PC-9 (cell line): ENCODE measurements at regions not wholly inside any gene's neighbourhood (a gene's known extent, or its start where the extent isn't known, plus 50 kb on each side); places are given as distances from the start of the nearest gene placed in this dataset.

Experiments
- BruUV-seq: library from RNA; stranded (reverse); fragments of 400-500 nt; replicated peaks from 2 replicates; lab custom pipeline; 2021; lab: Mats Ljungman, UMichigan
- CTCF ChIA-PET: fragments of 300-600 bp; sonication (Branson Sonifier 250); formaldehyde crosslinking; loops from one replicate; lab custom pipeline; 2022; ENCODE audit warnings: antibody characterized with exemption; lab: Charles Lee
- POLR2A ChIA-PET: fragments of 300-600 bp; sonication (Branson Sonifier 250); formaldehyde crosslinking; loops from one replicate; lab custom pipeline; 2022; ENCODE audit warnings: antibody characterized with exemption; ENCODE audit not compliant: unreplicated experiment; lab: Charles Lee
- DNase-seq, 2 experiments: peaks; one replicate each; pipeline versions ENCODE4 v3.0.0 to v3.0.0-alpha.2; 2015 to 2022; ENCODE audit warnings: mixed read lengths in 1 of 2
- H2AFZ ChIP-seq: fragments of 200-600 bp; sonication (generic); 2 replicates; pipeline ENCODE4 v1.8.1; 2017; ENCODE audit warnings: antibody characterized with exemption
- H3F3A ChIP-seq: fragments of 200-600 bp; sonication (generic); 2 replicates; pipeline ENCODE4 v1.8.1; 2017; ENCODE audit warnings: antibody characterized with exemption, mild to moderate bottlenecking, low read depth; ENCODE audit not compliant: insufficient read depth
- H3K27ac ChIP-seq: fragments of 200-600 bp; sonication (generic); 2 replicates; pipeline ENCODE4 v1.6.1; 2016; ENCODE audit warnings: mixed run types
- H3K27me3 ChIP-seq: fragments of 200-600 bp; sonication (generic); 2 replicates; pipeline ENCODE4 v1.6.1; 2016; ENCODE audit warnings: low read depth, mixed run types; ENCODE audit not compliant: insufficient read depth
- H3K36me3 ChIP-seq: fragments of 200-600 bp; sonication (generic); 2 replicates; pipeline ENCODE4 v1.6.1; 2016; ENCODE audit warnings: low read depth, mixed run types
- H3K4me1 ChIP-seq: fragments of 200-600 bp; sonication (generic); replicated peaks from 2 replicates; pipeline ENCODE4 v1.6.1; 2016; ENCODE audit warnings: mixed run types; ENCODE audit not compliant: insufficient read depth
- H3K4me2 ChIP-seq: fragments of 200-600 bp; sonication (generic); 2 replicates; pipeline ENCODE4 v1.6.1; 2017; ENCODE audit warnings: mixed run types
- H3K4me3 ChIP-seq: fragments of 200-600 bp; sonication (generic); 2 replicates; pipeline ENCODE4 v1.6.1; 2016; ENCODE audit warnings: mixed run types
- H3K79me2 ChIP-seq: fragments of 200-600 bp; sonication (generic); 2 replicates; pipeline ENCODE4 v1.6.1; 2017; ENCODE audit warnings: low read depth, mixed run types
- H3K9me2 ChIP-seq: fragments of 200-600 bp; sonication (generic); 2 replicates; pipeline ENCODE4 v1.8.1; 2017; ENCODE audit warnings: mild to moderate bottlenecking; ENCODE audit not compliant: insufficient read depth
- H3K9me3 ChIP-seq: fragments of 200-600 bp; sonication (generic); 2 replicates; pipeline ENCODE4 v1.8.1; 2016; ENCODE audit warnings: low read depth; ENCODE audit not compliant: insufficient read depth
- H4K20me1 ChIP-seq: fragments of 200-600 bp; sonication (generic); 2 replicates; pipeline ENCODE4 v1.8.1; 2017; ENCODE audit not compliant: insufficient read depth
- CTCF ChIP-seq: fragments of 200-600 bp; sonication (generic); conservative IDR thresholded peaks from 2 replicates; pipeline ENCODE4 v1.6.1; 2017; ENCODE audit warnings: mixed run types, antibody characterized with exemption, mild to moderate bottlenecking, moderate library complexity
- EZH2 ChIP-seq: fragments of 200-600 bp; sonication (generic); IDR thresholded peaks from 2 replicates; pipeline ENCODE4 v1.8.0; 2017; ENCODE audit warnings: antibody characterized with exemption, low read depth
- intact Hi-C: fragments of 100-400 bp; cut with micrococcal nuclease; formaldehyde crosslinking; loops from one replicate; pipeline ENCODE4 v1.10.0; 2022; ENCODE audit not compliant: unreplicated experiment

DNA sequence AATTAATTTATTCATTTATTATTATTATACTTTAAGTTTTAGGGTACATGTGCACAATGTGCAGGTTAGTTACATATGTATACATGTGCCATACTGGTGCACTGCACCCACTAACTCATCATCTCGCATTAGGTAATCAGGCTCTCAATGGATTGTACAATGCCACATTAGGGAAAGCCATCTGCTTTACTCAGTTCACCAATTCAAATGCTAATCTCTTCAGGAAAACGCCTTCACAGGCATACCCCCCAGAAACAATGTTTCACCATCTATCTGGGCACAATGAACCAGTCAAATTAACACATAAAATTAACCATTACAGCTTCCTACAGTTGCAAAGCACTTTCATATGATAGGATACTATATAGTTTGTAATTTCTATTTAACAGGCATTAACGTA, 84.8 kb upstream of the DNAJC10 start:
- Histone ChIP-seq H3F3A (no peaks in the 10 kb centered on the region), H3K4me2 (no peak overlapping the region), H3K4me1 (no peaks in the 10 kb centered on the region), H2AFZ (no peak overlapping the region), H3K9me3 (no peaks in the 10 kb centered on the region), H3K27me3 (no peaks in the 10 kb centered on the region), H3K27ac (no peak overlapping the region), H3K36me3 (no peaks in the 10 kb centered on the region), H3K79me2 (no peaks in the 10 kb centered on the region), H4K20me1 (no peaks in the 10 kb centered on the region), H3K4me3 (no peak overlapping the region), H3K9me2 (no peaks in the 10 kb centered on the region)
- CTCF ChIA-PET, result no interaction called here
- DNase-seq, result no peak
- TF ChIP-seq EZH2, result no peak
- no peak for TF ChIP-seq CTCF
- intact Hi-C loops, result no loop called here
- POLR2A ChIA-PET, result no interaction called here
- no TSS peak for BruUV-seq

GRCh38 chr2:182634386-182634785, 81.7 kb upstream of the DNAJC10 start:
- Histone ChIP-seq H3K4me2 (no peak overlapping the region), H3F3A (no peaks in the 10 kb centered on the region), H3K36me3 (no peaks in the 10 kb centered on the region), H3K27ac (no peak overlapping the region), H3K79me2 (no peaks in the 10 kb centered on the region), H3K4me3 (no peak overlapping the region), H4K20me1 (no peaks in the 10 kb centered on the region), H3K27me3 (no peaks in the 10 kb centered on the region), H3K9me2 (no peaks in the 10 kb centered on the region), H3K4me1 (no peaks in the 10 kb centered on the region), H2AFZ (no peak overlapping the region), H3K9me3 (no peaks in the 10 kb centered on the region)
- no peak for DNase-seq
- ChIA-PET CTCF (no interaction called here), POLR2A (no interaction called here)
- intact Hi-C loops, result no loop called here
- BruUV-seq, result no TSS peak
- TF ChIP-seq CTCF (no peak), EZH2 (no peak)

DNA sequence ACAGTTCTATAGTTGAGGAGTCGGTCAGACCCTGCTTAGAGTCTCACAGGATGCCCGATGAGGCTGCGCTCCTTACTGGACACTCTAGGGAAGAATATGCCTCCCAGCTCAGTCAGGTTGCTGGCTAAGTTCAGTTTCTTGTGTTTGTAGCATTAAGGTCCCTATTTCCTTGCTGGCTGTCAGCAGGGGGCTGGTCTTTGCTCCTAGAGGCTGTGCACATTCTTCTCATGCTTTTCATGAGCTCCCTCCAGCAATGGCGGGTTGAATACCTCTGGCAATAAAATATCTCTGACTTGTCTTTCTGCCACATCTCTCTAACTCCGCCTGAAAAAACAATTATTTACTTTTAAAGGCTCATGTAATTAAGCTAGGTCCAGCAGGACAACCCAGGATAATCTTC, 79.4 kb upstream of the DNAJC10 start:
- BruUV-seq, result no TSS peak
- no peaks in the 10 kb centered on the region for H4K20me1 ChIP-seq
- H3F3A ChIP-seq, result no peaks in the 10 kb centered on the region
- DNase-seq, result peak in 1 of 2 experiments; percentile 30
- H3K79me2 ChIP-seq, result no peaks in the 10 kb centered on the region
- no peak overlapping the region for H3K4me2 ChIP-seq
- intact Hi-C loops, result no loop called here
- no peaks in the 10 kb centered on the region for H3K4me1 ChIP-seq
- no peaks in the 10 kb centered on the region for H3K9me3 ChIP-seq
- H3K36me3 ChIP-seq, result no peaks in the 10 kb centered on the region
- no peak overlapping the region for H2AFZ ChIP-seq
- POLR2A ChIA-PET, result interaction anchor here (0.7 kb wide), 1 partner anchor 1829 kb away, joined by 4 read pairs; no protein-coding TSS in a partner anchor
- H3K27ac ChIP-seq, result no peak overlapping the region
- no peaks in the 10 kb centered on the region for H3K27me3 ChIP-seq
- CTCF ChIA-PET, result no interaction called here
- no peak for TF ChIP-seq CTCF
- TF ChIP-seq EZH2, result no peak
- no peak overlapping the region for H3K4me3 ChIP-seq
- no peaks in the 10 kb centered on the region for H3K9me2 ChIP-seq
